Right renal pelvis (tissue), 4 donors: ENCODE measurements at regions not wholly inside any gene's neighbourhood (a gene's known extent, or its start where the extent isn't known, plus 50 kb on each side); places are given as distances from the start of the nearest gene placed in this dataset.

Experiments
- DNase-seq, 4 donors: peaks; one replicate each; pipeline ENCODE4 v3.0.0-alpha.2; 2013; ENCODE audit warnings: low read depth in 4 of 4, low spot score in 3 of 4, missing footprints in 1 of 4

DNA sequence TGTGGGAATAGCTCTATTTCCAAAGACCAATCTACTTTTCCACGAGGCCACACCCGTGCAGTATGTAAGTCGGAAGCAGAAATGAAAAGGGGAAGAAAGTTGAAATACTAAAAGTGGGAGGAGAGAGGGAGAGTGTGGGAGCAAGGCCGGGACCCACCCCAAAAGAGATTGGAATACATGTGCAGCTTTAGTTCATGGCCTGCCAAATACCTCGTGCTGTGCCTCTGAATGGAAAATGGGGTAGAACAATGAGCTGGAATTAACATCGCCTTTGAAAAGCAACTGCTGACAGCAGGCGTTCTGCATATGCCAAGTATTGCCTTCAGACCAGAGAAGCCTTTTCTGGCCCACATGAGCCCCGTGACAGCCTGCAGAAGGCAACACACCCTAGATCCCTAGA is 155.6 kb downstream of the CD83 start:
- no peak for DNase-seq

DNA sequence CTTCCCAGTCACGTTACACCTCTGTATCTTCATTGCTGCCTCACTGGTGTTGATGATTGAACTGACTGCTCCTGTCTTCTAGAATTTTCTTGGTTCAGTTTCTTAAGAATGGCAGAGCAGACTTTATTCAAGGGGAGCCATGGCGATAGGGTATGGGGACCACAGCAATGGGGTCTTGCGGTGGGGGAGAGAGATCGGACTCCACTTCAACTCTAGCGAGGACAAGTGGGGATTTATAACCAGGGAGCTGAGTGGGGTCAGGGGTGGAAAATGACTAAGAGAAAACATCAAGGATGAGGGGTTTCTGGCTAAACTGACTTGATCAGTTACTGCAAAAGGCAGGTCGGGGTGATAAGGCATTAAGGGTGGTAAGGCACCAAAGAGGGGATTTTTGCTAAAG is 156.4 kb downstream of the CD83 start:
- DNase-seq = no peak

DNA sequence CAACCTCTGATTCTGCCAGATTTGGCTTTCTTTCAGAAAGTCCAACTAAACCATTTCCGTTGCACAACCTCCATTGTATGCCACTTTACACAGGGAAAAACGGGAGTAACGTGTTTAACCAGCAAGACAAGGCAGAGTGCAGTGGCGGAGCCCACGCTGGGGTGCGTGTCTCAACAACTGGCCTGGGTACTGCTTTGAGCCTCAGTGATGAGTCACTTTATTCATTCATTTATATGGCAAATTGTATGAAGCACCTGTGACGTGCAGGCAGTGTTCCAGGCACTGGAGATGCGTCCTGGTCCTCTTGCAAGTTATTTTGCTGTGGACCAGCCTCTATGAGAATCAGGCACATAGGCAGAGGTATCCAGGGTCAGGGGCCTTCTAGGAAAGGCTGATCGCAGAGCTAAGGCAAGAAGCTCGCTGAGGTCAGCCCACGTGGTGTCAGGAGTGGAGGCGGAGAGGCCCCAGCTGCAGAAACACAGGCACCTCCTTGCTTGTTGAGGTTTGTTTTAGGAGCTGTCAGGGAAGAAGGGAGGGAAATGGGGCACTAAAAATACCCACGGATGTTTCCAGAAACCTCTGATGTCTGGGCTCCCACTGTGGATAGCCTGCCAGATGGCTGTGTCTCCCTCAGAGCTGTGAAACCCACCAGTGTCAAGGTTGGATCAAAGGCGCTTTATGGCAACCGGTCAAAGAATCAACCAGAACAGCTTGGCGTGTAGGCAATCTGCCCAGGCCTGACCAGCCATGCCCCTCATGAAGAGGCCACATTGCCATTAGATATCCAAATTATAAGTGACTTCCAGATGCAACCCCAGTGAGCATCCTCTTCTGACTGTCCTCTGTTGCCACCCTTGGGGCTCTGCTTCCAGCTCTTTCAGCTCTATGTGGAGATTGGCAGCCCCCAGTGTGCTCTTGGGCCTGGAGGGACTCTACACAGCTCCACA is 157.2 kb downstream of the CD83 start:
- DNase-seq = no peak

DNA sequence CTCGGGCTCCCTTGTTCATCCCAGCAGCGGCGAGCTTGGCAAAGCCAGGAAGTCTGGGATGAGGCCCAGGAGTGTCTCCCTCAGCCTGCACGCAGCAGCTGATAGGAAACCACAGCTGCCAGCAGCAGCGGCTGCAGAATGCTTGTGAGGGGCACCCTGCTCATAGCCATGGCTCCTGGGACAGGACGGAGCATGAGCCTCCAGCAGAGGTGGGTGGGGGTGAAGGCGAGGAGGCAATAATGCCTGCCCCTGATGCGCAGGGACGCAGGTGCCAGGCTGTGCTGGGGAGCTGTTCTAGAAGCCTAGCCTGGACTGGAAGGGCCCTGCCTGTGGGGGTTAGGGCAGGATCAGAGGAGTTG is 157.9 kb downstream of the CD83 start:
- DNase-seq = no peak

DNA sequence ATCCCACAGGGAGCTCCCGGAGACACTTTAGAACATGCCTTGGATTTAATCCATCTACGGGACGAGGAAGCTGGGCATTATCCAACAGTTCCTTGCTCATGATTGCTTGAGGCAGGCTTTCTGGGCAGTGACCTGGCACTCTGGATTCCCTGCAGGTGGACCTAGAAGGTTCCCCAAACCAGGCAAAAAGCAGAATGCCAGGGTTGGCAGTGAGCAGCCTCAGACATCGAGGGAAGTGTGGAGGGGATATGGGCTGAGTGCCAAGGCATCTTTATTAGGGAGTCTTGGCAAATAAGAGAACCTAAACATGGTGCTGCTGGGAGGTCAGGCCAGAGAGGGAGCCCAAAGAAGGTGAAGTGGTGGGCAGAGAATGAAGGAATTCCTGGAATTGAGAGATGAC is 158.5 kb downstream of the CD83 start:
- DNase-seq = no peak

DNA sequence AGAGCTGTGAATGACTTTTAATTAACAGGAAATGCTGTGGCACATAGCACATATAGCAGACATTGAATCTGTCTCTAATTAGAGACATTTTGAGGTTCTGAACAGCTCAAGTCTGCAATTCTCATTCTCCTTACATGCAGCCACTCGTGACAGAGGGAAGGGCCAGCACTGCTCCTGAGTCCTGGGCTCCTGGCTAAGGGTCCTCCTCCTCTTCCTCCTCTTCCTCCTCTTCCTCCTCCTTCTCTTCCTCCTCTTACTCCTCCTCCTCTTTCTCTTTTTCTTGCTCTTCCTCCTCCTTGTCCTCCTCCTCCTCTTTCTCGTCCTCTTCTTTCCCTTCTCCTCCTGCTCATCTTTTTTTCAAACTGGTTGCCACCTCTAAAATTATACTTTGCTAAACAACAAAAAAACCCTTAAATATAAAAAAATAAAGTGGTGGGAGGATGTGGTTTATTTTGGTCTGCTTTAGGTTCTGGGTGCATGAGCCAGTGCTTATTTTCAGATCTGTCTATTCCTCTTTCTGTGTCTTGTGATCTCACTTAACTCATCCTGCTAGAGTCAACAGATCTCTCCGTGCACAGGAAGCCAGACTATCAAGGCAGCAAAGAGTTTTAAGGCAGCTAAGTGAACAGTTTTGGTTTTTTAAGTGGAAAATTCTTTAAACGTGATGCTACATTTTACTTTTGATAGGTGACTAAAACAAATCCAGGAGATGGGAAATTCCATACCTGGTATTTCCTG is 159.3 kb downstream of the CD83 start:
- DNase-seq = no peak

DNA sequence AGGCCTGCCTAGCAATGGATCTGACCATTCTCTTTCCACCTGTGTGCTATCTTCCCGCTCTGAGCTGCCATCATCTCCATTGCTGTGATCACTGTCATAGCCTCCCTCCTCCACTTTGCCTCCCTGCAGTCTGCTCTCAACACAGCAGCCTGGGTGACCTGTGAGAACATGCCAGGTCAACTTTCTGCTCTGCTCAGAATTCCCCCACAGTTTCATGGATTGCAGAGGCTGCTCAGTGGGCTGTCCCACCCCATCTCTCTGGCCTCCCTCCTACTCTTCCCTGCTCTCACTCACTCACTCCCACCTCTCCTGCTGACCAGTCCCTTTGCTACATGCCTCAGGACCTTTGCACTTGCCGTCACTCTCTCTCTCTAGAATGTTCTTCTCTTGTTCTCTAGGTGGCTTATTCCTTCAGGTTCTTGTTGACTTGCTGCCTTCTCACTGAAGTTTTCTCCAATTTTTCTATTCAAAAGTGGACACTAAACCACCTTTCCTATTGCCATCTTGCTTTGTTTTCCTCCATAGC is 159.9 kb downstream of the CD83 start:
- DNase-seq = no peak

DNA sequence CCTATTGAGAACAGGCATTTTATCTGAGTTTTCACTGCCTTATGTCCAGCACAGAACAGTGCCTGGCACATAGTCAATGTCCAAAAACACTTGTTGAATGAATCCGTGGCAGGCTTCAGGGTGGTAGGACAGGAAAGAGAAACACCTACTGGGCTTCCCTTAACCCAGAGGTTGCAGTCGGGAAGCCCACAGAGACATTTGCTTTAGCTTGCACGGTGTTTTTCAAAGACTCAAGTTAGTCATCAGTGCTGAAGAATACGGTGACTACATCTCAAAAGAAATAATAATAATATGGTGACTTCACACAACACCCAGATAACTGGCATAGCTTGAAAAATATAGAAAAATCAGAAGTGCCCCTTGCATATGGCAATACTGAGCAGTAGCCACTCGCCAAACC is 160.4 kb downstream of the CD83 start:
- DNase-seq = no peak

DNA sequence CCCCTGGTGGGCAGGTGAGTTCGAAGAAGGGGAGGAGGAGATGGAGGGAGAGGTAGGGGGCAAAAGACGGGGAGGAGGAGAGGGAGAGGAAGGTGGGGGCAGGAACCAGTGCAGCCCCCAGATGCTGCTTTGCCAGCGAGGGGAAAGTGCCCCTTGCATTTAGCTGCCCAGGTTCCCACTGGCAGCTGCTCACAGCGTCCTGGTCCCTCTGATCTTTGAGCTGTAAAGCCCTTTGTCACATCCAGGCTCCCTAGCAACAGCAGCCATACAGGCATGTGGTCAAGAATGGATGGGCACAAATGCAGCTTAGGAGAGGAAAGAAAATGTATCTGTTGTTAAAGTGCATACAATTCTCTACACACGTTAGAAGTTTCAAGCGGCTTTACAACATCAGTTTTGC is 160.9 kb downstream of the CD83 start:
- DNase-seq = no peak

DNA sequence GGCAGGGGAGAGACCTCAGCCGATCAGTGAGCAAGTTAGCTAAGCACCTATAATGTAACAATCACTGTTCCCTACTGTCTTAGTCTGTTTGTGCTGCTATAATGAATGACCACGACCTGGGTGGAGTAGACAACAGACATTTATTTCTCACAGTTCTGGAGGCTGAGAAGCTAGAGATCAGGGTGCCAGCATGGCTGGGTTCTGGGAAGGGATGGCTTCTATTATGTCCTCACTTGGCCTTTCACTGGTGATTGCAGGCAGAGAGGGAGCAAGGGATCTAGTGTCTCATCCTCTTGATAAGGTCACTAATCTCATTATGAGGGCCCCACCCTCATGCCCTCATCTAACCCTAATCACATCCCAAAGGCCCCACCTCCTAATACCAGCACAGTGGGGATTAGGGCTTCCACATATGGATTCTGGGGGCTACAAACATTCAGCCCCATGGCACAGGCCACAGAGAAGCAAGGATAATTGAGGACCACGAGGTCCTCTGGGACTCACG is 162.5 kb downstream of the CD83 start:
- no peak for DNase-seq

DNA sequence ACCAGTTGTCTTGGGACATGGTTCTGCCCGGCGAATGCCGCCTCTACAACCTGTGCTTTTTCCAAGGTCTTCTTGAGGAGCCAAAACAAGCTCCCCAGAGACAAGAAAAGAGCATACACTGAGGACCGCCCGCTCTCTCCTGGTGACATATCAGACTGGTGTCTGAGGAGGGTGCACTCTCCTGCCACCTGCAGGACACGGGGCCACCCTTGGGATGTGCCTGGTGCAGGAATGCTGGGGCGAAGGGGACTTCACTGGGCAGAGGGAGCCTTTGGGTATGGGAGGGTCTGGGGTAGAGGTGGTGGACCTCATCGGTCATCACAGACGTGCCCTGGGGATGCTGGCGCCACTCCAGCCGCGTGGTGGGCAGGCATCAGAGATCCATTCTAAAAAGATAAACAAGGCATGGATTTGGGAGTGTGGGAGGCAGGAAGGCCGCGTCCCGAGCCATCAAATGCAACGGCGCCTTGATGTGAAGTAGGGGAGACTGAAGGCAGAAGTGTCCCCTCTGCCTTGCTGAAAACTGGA is 163.3 kb downstream of the CD83 start:
- no peak for DNase-seq

DNA sequence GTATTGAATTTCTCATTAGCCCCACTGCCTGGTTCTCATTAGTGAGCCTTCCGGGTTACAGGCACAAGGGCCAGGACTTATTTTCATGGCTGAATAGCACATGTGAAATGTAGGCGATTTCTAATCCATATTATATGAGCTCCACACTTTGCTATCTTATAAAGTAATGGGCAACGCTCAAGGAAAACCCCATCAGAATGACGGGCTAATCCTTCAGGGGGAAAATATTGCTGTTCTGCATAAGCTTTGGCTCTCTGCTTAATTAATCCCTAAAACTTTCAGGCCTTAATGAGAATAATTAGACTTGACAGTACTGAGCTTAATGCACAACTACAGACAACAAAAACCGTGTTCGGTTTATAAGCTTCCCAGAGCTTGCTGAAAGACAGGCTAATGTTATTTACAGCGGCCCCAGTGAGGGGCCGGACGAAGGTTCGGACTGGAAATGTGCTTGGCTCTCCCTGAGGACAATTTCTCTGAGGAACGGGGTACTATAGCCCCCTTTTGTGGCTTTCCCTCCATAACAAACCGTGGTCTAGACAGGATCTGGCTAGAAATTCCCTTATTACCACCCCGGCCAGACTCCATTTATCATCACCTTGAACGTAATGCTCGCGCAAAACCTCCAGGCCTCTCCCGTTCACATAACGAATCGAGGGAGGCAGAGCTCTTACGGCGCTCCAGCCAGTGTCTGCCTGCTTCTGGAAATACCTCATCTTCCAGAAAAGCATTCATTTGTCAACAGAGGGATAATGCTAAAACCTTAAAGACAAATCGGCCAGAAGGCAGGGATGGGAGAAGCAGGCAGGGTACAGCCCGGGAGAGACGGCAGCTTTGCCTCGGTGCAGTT is 164.5 kb downstream of the CD83 start:
- no peak for DNase-seq

DNA sequence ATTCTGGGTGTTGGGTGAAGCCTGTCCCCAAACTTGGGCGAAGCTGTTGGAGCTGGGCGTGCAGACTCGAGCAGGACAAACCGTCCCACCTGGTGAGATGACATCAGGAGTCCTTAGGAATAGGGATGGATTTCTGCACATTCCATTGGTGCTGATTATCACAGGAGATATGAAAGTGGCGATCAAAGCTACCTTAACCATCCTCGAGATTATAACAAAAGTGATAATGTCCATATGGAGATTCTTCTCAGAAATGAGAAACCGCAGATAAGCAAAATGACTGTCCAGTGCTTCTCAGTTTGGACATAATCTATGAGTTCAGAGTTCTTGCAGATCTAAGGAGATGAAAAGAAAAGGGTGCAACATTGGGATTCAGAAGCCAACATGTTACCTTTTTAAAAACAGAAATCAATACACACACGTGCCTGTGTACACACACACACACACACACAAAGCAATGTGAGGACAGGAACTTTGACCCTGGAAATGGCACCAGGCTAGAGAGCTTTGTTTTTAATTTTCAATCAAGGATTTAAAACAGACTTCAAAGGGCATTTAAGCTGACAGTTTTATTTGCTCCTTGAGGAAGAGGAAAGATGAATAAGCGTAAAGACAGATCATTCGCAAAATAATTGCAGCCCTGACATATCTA is 165.4 kb downstream of the CD83 start:
- DNase-seq = no peak

DNA sequence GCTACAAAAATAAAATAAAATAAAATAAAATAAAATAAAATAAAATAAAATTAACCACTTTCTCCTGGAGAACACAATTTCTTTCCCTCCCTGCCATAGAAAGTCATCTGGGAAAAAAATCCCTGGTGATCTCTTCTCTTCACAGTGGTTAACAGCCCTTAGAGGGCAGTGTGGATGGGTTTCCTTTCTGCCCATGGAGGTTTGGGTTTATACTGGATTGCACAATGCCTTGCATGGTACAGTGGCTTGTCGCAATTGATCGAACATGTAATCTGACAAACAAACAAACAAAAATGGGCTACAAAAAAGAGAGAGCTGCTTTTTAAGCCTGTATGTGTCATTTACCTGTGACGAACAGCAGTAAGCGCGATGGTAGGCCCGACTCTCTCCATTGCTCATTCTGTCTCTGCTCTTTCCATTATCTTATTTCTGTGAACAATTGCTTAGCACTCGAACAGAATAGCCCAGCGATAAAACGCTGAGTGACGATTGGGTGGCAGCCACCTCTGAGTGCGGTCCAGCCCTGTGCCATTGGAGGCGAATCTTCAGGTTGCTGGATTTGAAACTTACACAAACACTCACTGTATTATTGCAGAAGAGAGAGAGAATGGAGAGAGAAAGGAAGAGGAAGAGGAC is 166.1 kb downstream of the CD83 start:
- no peak for DNase-seq

DNA sequence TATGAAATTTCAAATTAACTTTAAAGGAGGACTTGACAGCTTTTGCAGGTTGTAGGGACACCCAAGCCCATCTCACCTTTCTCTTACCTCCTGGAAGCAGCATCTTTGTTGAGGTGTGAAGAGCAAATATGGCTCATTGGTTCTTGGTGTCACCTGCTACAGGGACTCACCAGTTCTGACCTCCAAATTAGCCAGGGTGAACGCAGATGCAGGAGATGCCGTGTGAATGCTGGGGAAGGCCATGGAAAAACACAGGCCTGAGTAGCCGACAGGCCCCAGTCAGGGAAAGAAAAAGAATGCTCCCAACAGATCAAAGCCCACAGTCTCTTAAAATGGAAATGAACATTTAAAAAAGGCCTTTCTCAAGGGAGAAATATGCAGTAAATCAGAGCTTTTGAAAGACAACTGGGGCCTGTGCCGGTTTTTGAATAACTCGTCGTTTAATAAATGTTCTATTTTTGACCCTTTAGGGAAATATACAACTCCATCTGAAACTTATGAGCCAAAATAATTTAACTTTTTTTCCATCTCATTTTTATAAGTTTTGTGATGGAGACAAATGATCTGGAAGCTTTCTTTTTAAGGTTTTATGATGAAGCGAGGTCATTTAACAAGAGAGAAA is 167.5 kb downstream of the CD83 start:
- DNase-seq = no peak

DNA sequence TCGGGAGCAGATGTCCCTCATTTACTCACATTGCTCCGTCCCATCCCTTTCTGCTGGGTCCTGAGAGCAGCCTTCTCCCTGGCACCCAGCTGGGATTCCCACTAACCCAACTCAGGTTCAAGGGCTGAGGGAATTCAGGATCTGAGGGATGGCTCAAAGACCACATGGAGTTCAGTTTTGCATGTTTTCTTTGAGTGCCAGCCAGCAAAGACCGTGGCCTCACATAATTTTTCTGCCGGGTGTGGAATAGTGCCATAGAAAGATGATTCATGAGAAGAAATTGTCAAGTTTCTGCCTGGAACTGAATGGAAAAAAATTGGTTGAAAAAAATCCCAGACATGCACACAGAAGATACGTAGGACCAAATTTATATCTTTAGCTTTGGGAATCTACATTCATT is 168.6 kb downstream of the CD83 start:
- no peak for DNase-seq

DNA sequence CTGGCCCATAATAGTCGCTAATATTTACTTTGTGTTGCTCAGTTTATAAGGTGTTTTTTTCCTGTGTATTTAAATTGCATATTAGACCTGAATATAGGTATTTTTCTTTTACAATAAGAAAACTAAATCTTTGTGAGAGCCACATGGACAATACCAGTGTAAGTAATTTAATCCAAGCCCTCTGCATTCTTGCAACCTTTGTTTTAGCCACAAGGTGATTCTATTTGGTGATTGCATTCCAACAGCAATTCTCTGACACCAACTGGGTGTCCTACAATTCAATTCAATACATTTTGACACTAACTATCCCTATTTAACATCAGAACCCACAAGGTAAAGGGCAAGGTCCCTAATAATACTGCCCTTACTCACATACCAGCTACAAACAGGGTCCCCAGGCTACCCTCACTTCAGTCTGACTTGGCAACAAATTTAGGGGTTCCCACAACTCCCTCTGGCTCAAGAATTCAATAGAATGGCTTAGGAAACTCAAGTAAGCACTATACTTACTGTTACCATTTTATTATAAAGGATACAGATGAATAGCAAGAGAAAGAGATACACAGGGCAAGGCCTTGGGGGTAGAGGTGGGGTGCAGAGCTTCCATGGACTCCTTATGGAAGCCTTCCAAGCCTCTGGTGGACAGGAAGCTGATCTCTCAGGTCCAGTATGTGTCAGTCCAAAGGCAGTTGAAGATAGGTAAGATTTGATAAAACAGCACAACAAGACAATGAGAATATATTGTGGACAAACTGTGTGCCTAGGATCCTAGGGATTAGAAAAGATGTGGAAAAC is 169.3 kb downstream of the CD83 start:
- DNase-seq = no peak

DNA sequence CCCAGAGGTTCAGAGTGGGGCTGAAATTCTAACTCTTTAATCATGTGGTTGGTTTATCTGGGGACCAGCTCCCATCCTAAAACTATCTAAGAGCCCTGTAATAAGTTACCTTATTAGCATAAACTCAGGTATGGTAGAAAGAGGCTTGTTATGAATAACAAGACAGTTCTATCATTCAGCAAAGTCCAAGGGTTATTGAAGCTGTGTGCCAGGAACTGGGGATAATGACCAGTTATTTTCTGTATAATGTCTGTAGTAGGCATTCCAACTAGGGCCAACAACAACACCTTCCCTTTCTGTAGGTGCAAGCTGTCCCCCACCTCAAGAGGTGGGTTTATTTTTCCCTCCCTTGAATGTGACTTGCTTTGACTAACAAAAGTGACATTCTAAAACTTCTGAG is 170.1 kb downstream of the CD83 start:
- DNase-seq = no peak
